GM23338 (cell line): ENCODE measurements at regions not wholly inside any gene's neighbourhood (a gene's known extent, or its start where the extent isn't known, plus 50 kb on each side); places are given as distances from the start of the nearest gene placed in this dataset.

Experiments
- ATAC-seq: fragments of 200-7000 bp; cut with Tn5 transposase; 3 replicates; pipeline ENCODE4 v1.9.1; 2020
- DNase-seq: peaks from one replicate; pipeline ENCODE4 v3.0.0-alpha.2; 2015; ENCODE audit warnings: low spot score
- H2AFZ ChIP-seq: fragments of 200-600 bp; sonication (generic); 2 replicates; pipeline ENCODE4 v1.8.0; 2016; ENCODE audit warnings: antibody characterized with exemption, mild to moderate bottlenecking, moderate library complexity
- H3F3A ChIP-seq: fragments of 200-600 bp; sonication (generic); replicated peaks from 2 replicates; pipeline ENCODE4 v1.8.0; 2017; ENCODE audit warnings: antibody characterized with exemption, mixed run types, low read depth
- H3K27ac ChIP-seq: fragments of 200-600 bp; sonication (generic); 2 replicates; pipeline ENCODE4 v1.6.1; 2016; ENCODE audit warnings: low read depth
- H3K27me3 ChIP-seq: fragments of 200-600 bp; sonication (generic); 2 replicates; pipeline ENCODE4 v1.8.0; 2016; ENCODE audit warnings: mild to moderate bottlenecking, mixed run types, moderate library complexity; ENCODE audit not compliant: insufficient read depth
- H3K36me3 ChIP-seq: fragments of 200-600 bp; sonication (generic); 2 replicates; pipeline ENCODE4 v1.8.0; 2016; ENCODE audit warnings: mild to moderate bottlenecking; ENCODE audit not compliant: insufficient read depth
- H3K4me1 ChIP-seq: fragments of 200-600 bp; sonication (generic); 2 replicates; pipeline ENCODE4 v1.8.0; 2016; ENCODE audit warnings: mild to moderate bottlenecking, moderate library complexity; ENCODE audit not compliant: insufficient read depth
- H3K4me2 ChIP-seq: fragments of 200-600 bp; sonication (generic); 2 replicates; pipeline ENCODE4 v1.7.1; 2017; ENCODE audit warnings: mixed run types
- H3K4me3 ChIP-seq: fragments of 200-600 bp; sonication (generic); 2 replicates; pipeline ENCODE4 v1.6.1; 2016; ENCODE audit warnings: mixed run types
- H3K79me2 ChIP-seq: fragments of 200-600 bp; sonication (generic); replicated peaks from 2 replicates; pipeline ENCODE4 v1.8.0; 2017; ENCODE audit warnings: mild to moderate bottlenecking; ENCODE audit not compliant: insufficient read depth
- H3K9me2 ChIP-seq: fragments of 200-600 bp; sonication (generic); 2 replicates; pipeline ENCODE4 v1.8.0; 2017; ENCODE audit not compliant: insufficient read depth
- H4K20me1 ChIP-seq: fragments of 200-600 bp; sonication (generic); replicated peaks from 2 replicates; pipeline ENCODE4 v1.8.0; 2017; ENCODE audit warnings: mild to moderate bottlenecking; ENCODE audit not compliant: insufficient read depth
- H3K27ac Mint-ChIP-seq: 2 replicates; pipeline ENCODE4 v1.8.0; 2020; ENCODE audit warnings: inconsistent platforms, mild to moderate bottlenecking, moderate library complexity, mixed read lengths
- H3K27me3 Mint-ChIP-seq: 3 replicates; pipeline ENCODE4 v1.8.0; 2022; ENCODE audit warnings: low read depth, mild to moderate bottlenecking, moderate library complexity, mixed read lengths, inconsistent platforms; ENCODE audit not compliant: insufficient read depth, poor library complexity
- H3K36me3 Mint-ChIP-seq: 3 replicates; pipeline ENCODE4 v1.8.0; 2021; ENCODE audit warnings: low read depth, mild to moderate bottlenecking, inconsistent platforms, moderate library complexity, mixed read lengths
- H3K4me1 Mint-ChIP-seq: 3 replicates; pipeline ENCODE4 v1.8.0; 2020; ENCODE audit warnings: mild to moderate bottlenecking, inconsistent platforms, mixed read lengths
- H3K4me3 Mint-ChIP-seq: 3 replicates; pipeline ENCODE4 v1.8.0; 2021; ENCODE audit warnings: moderate library complexity, mild to moderate bottlenecking, inconsistent platforms, mixed read lengths
- H3K9me3 Mint-ChIP-seq: 3 replicates; pipeline ENCODE4 v1.8.0; 2020; ENCODE audit warnings: moderate library complexity, mild to moderate bottlenecking, inconsistent platforms, mixed read lengths
- CREB1 ChIP-seq: fragments of 250-450 bp; sonication (Bioruptor Pico); IDR thresholded peaks from 2 replicates; pipeline ENCODE4 v1.5.0; 2020; ENCODE audit warnings: low read depth, mild to moderate bottlenecking, moderate library complexity
- EZH2 ChIP-seq: fragments of 200-600 bp; sonication (generic); IDR thresholded peaks from one replicate; pipeline ENCODE4 v1.8.0; 2017; ENCODE audit warnings: antibody characterized with exemption, mild to moderate bottlenecking, low read depth; ENCODE audit not compliant: unreplicated experiment
- EZH2phosphoT487 ChIP-seq: fragments of 200-600 bp; sonication (generic); IDR thresholded peaks from one replicate; pipeline ENCODE4 v1.8.1; 2018; ENCODE audit warnings: antibody characterized with exemption; ENCODE audit not compliant: unreplicated experiment
- JUNB ChIP-seq: IDR thresholded peaks from one replicate; pipeline ENCODE4 v1.6.1; 2016; ENCODE audit warnings: antibody characterized with exemption; ENCODE audit not compliant: unreplicated experiment
- NANOG ChIP-seq: IDR thresholded peaks from 2 replicates; pipeline ENCODE4 v1.6.1; 2016; ENCODE audit warnings: antibody characterized with exemption, borderline replicate concordance
- POLR2AphosphoS5 ChIP-seq: IDR thresholded peaks from 2 replicates; pipeline ENCODE4 v1.6.1; 2016; ENCODE audit warnings: antibody characterized with exemption, low read depth
- STAT1 ChIP-seq: IDR thresholded peaks from one replicate; pipeline ENCODE4 v1.6.1; 2016; ENCODE audit warnings: antibody characterized with exemption; ENCODE audit not compliant: unreplicated experiment
- ZNF114 ChIP-seq: fragments of 250-450 bp; sonication (Bioruptor Pico); IDR thresholded peaks from 2 replicates; pipeline ENCODE4 v1.5.0; 2020; ENCODE audit warnings: mild to moderate bottlenecking, moderate library complexity
- ZNF331 ChIP-seq: fragments of 250-450 bp; sonication (Bioruptor Pico); IDR thresholded peaks from 2 replicates; pipeline ENCODE4 v1.5.0; 2020; ENCODE audit warnings: low read depth, mild to moderate bottlenecking, moderate library complexity
- TF ChIP-seq, protein P1 (sequence below), 2 experiments: fragments of 200-600 bp in 1 of 2; sonication (generic) in 1 of 2; conservative IDR thresholded peaks; 2 replicates each; pipeline versions ENCODE4 v1.5.1 to v1.6.1; 2016 to 2017; ENCODE audit warnings: antibody characterized with exemption in 2 of 2, low read depth in 2 of 2, mild to moderate bottlenecking in 2 of 2, moderate library complexity in 1 of 2
- TF ChIP-seq, protein P2 (sequence below): IDR thresholded peaks from 2 replicates; pipeline ENCODE4 v1.6.1; 2016; ENCODE audit warnings: antibody characterized with exemption
- TF ChIP-seq, protein P3 (sequence below): IDR thresholded peaks from one replicate; pipeline ENCODE4 v1.6.1; 2018; ENCODE audit warnings: antibody characterized with exemption; ENCODE audit not compliant: unreplicated experiment
- TF ChIP-seq, protein P4 (sequence below): fragments of 250-450 bp; sonication (Bioruptor Pico); IDR thresholded peaks from 2 replicates; pipeline ENCODE4 v1.5.0; 2020; ENCODE audit warnings: mild to moderate bottlenecking, moderate library complexity

DNA sequence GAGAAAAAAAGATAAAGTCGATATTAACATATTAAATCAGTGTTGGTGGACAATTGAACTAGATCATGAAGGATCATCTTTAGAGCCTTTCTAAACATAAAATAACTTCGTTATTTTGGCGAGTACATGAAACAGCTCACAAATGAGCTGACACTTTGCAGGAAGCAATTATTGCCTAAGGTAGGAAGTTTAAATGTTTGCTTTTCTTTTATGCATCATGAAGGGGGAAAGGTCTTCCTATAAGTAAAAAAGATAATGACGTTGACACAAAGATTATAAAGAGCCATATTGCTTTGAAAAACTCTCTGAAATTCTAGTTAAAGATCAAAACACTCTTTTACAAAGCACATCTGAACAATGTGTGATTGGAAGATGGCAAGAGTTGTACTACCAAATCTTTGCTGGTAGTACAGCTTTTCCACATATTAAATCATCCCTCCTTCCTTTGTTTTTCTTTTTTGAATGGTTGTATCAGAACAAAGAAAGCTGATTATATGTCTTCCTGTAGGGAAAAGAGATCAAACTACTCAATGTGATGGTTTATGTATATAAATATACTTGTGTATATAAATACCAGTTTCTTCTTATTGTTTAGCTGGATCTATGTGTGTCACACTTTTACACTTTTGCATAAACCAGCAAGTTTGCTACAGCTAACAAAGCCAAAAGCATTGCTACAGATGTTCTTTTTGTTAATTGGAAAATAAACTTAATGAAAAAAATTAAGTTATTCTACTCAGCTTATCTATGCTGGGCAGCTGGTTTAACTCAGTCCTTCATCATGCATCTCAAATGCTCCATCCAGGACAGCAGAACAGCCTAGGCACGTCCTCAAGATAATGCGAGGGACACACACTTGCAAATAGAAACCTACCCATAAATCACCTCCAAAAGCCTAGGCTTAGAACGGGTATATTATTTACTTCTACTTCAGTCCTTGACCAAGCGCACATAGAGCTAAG lies 850.8 kb upstream of the ROBO1 start:
- Histone ChIP-seq H3K4me1 (no peaks in the 10 kb centered on the region), H3K79me2 (no peaks in the 10 kb centered on the region), H3K4me2 (no peak overlapping the region), H3F3A (no peaks in the 10 kb centered on the region), H3K36me3 (no peaks in the 10 kb centered on the region), H3K9me2 (no peaks in the 10 kb centered on the region), H3K27me3 (no peaks in the 10 kb centered on the region), H2AFZ (no peak overlapping the region), H3K27ac (no peak overlapping the region), H3K4me3 (no peak overlapping the region), H4K20me1 (no peaks in the 10 kb centered on the region)
- no peak overlapping the region for H3K4me3 Mint-ChIP-seq
- DNase-seq (no peak), ATAC-seq (no peak)
- H3K36me3 Mint-ChIP-seq: no peaks in the 10 kb centered on the region
- H3K4me1 Mint-ChIP-seq: no peaks in the 10 kb centered on the region
- no peaks in the 10 kb centered on the region for H3K27me3 Mint-ChIP-seq
- H3K27ac Mint-ChIP-seq: no peak overlapping the region
- no peaks in the 10 kb centered on the region for H3K9me3 Mint-ChIP-seq
- no peak for TF ChIP-seq ZNF114 (CRISPR knock-in tag)
- TF ChIP-seq, protein P1, sequence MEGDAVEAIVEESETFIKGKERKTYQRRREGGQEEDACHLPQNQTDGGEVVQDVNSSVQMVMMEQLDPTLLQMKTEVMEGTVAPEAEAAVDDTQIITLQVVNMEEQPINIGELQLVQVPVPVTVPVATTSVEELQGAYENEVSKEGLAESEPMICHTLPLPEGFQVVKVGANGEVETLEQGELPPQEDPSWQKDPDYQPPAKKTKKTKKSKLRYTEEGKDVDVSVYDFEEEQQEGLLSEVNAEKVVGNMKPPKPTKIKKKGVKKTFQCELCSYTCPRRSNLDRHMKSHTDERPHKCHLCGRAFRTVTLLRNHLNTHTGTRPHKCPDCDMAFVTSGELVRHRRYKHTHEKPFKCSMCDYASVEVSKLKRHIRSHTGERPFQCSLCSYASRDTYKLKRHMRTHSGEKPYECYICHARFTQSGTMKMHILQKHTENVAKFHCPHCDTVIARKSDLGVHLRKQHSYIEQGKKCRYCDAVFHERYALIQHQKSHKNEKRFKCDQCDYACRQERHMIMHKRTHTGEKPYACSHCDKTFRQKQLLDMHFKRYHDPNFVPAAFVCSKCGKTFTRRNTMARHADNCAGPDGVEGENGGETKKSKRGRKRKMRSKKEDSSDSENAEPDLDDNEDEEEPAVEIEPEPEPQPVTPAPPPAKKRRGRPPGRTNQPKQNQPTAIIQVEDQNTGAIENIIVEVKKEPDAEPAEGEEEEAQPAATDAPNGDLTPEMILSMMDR (conservative IDR thresholded peaks at IDR 0.05; ENCODE audit: low read depth in 2 of 2): no peak
- no peak for TF ChIP-seq EZH2phosphoT487
- TF ChIP-seq JUNB: no peak
- no peak for TF ChIP-seq ZNF331 (CRISPR knock-in tag)
- no peak for TF ChIP-seq STAT1
- TF ChIP-seq EZH2: no peak
- TF ChIP-seq, protein P2, sequence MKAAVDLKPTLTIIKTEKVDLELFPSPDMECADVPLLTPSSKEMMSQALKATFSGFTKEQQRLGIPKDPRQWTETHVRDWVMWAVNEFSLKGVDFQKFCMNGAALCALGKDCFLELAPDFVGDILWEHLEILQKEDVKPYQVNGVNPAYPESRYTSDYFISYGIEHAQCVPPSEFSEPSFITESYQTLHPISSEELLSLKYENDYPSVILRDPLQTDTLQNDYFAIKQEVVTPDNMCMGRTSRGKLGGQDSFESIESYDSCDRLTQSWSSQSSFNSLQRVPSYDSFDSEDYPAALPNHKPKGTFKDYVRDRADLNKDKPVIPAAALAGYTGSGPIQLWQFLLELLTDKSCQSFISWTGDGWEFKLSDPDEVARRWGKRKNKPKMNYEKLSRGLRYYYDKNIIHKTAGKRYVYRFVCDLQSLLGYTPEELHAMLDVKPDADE: no peak
- no peak for TF ChIP-seq CREB1 (CRISPR knock-in tag)
- TF ChIP-seq, protein P3, sequence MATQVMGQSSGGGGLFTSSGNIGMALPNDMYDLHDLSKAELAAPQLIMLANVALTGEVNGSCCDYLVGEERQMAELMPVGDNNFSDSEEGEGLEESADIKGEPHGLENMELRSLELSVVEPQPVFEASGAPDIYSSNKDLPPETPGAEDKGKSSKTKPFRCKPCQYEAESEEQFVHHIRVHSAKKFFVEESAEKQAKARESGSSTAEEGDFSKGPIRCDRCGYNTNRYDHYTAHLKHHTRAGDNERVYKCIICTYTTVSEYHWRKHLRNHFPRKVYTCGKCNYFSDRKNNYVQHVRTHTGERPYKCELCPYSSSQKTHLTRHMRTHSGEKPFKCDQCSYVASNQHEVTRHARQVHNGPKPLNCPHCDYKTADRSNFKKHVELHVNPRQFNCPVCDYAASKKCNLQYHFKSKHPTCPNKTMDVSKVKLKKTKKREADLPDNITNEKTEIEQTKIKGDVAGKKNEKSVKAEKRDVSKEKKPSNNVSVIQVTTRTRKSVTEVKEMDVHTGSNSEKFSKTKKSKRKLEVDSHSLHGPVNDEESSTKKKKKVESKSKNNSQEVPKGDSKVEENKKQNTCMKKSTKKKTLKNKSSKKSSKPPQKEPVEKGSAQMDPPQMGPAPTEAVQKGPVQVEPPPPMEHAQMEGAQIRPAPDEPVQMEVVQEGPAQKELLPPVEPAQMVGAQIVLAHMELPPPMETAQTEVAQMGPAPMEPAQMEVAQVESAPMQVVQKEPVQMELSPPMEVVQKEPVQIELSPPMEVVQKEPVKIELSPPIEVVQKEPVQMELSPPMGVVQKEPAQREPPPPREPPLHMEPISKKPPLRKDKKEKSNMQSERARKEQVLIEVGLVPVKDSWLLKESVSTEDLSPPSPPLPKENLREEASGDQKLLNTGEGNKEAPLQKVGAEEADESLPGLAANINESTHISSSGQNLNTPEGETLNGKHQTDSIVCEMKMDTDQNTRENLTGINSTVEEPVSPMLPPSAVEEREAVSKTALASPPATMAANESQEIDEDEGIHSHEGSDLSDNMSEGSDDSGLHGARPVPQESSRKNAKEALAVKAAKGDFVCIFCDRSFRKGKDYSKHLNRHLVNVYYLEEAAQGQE: no peak
- TF ChIP-seq NANOG: no peak
- TF ChIP-seq POLR2AphosphoS5: no peak
- TF ChIP-seq, protein P4, sequence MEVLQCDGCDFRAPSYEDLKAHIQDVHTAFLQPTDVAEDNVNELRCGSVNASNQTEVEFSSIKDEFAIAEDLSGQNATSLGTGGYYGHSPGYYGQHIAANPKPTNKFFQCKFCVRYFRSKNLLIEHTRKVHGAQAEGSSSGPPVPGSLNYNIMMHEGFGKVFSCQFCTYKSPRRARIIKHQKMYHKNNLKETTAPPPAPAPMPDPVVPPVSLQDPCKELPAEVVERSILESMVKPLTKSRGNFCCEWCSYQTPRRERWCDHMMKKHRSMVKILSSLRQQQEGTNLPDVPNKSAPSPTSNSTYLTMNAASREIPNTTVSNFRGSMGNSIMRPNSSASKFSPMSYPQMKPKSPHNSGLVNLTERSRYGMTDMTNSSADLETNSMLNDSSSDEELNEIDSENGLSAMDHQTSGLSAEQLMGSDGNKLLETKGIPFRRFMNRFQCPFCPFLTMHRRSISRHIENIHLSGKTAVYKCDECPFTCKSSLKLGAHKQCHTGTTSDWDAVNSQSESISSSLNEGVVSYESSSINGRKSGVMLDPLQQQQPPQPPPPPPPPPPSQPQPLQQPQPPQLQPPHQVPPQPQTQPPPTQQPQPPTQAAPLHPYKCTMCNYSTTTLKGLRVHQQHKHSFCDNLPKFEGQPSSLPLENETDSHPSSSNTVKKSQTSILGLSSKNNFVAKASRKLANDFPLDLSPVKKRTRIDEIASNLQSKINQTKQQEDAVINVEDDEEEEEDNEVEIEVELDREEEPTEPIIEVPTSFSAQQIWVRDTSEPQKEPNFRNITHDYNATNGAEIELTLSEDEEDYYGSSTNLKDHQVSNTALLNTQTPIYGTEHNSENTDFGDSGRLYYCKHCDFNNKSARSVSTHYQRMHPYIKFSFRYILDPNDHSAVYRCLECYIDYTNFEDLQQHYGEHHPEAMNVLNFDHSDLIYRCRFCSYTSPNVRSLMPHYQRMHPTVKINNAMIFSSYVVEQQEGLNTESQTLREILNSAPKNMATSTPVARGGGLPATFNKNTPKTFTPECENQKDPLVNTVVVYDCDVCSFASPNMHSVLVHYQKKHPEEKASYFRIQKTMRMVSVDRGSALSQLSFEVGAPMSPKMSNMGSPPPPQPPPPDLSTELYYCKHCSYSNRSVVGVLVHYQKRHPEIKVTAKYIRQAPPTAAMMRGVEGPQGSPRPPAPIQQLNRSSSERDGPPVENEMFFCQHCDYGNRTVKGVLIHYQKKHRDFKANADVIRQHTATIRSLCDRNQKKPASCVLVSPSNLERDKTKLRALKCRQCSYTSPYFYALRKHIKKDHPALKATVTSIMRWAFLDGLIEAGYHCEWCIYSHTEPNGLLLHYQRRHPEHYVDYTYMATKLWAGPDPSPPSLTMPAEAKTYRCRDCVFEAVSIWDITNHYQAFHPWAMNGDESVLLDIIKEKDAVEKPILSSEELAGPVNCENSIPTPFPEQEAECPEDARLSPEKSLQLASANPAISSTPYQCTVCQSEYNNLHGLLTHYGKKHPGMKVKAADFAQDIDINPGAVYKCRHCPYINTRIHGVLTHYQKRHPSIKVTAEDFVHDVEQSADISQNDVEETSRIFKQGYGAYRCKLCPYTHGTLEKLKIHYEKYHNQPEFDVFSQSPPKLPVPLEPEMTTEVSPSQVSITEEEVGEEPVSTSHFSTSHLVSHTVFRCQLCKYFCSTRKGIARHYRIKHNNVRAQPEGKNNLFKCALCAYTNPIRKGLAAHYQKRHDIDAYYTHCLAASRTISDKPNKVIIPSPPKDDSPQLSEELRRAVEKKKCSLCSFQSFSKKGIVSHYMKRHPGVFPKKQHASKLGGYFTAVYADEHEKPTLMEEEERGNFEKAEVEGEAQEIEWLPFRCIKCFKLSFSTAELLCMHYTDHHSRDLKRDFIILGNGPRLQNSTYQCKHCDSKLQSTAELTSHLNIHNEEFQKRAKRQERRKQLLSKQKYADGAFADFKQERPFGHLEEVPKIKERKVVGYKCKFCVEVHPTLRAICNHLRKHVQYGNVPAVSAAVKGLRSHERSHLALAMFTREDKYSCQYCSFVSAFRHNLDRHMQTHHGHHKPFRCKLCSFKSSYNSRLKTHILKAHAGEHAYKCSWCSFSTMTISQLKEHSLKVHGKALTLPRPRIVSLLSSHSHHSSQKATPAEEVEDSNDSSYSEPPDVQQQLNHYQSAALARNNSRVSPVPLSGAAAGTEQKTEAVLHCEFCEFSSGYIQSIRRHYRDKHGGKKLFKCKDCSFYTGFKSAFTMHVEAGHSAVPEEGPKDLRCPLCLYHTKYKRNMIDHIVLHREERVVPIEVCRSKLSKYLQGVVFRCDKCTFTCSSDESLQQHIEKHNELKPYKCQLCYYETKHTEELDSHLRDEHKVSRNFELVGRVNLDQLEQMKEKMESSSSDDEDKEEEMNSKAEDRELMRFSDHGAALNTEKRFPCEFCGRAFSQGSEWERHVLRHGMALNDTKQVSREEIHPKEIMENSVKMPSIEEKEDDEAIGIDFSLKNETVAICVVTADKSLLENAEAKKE (CRISPR knock-in tag): no peak
